ENCODE measurements at regions not wholly inside any gene's neighbourhood (a gene's known extent, or its start where the extent isn't known, plus 50 kb on each side); places are given as distances from the start of the nearest gene placed in this dataset.

DNA sequence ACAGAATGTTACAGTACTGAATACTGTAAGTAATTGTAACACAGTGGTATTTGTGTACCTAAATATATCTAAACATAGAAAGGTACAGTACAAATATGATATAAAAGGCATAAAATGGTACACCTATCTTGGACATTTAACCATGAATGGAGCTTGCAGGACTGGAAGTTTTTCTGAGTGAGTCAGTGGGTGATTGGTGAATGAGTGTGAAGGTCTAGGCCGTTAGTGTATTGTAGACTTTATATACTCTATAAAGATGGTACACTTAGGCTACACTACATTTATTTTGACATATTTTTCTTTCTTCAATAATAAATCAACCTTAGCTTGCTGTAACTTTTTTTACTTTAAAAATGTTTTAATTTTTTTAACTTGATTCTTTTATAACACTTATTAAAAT, 422.5 kb upstream of the FSTL5 start:
- TF ChIP-seq, protein P1, sequence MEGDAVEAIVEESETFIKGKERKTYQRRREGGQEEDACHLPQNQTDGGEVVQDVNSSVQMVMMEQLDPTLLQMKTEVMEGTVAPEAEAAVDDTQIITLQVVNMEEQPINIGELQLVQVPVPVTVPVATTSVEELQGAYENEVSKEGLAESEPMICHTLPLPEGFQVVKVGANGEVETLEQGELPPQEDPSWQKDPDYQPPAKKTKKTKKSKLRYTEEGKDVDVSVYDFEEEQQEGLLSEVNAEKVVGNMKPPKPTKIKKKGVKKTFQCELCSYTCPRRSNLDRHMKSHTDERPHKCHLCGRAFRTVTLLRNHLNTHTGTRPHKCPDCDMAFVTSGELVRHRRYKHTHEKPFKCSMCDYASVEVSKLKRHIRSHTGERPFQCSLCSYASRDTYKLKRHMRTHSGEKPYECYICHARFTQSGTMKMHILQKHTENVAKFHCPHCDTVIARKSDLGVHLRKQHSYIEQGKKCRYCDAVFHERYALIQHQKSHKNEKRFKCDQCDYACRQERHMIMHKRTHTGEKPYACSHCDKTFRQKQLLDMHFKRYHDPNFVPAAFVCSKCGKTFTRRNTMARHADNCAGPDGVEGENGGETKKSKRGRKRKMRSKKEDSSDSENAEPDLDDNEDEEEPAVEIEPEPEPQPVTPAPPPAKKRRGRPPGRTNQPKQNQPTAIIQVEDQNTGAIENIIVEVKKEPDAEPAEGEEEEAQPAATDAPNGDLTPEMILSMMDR (conservative IDR thresholded peaks at IDR 0.05; ENCODE audit: low read depth, low read length): no peak
- no peak for TF ChIP-seq EZH2 (IDR thresholded peaks at IDR 0.05; ENCODE audit: borderline replicate concordance, low read depth, low read length, poor library complexity, severe bottlenecking)

Measured in A673 (cell line).